GM12864 (cell line): ENCODE measurements at regions not wholly inside any gene's neighbourhood (a gene's known extent, or its start where the extent isn't known, plus 50 kb on each side); places are given as distances from the start of the nearest gene placed in this dataset.
A peak's percentile ranks its signal among the peaks of the same experiment; 100 is the strongest.

Source experiments
- DNase-seq: peaks from one replicate; pipeline ENCODE4 v3.0.0-alpha.2; 2011; ENCODE audit warnings: low read depth
- H3K4me3 ChIP-seq: 2 replicates; pipeline ENCODE4 v1.5.1; 2011; ENCODE audit warnings: mild to moderate bottlenecking, low read depth, low read length, control low read depth
- TF ChIP-seq, protein P1 (sequence below): IDR thresholded peaks from 2 replicates; pipeline ENCODE4 v1.5.1; 2011; ENCODE audit warnings: low read depth, mild to moderate bottlenecking, moderate library complexity, low read length, control low read depth, inconsistent platforms; ENCODE audit errors: missing control alignments

DNA sequence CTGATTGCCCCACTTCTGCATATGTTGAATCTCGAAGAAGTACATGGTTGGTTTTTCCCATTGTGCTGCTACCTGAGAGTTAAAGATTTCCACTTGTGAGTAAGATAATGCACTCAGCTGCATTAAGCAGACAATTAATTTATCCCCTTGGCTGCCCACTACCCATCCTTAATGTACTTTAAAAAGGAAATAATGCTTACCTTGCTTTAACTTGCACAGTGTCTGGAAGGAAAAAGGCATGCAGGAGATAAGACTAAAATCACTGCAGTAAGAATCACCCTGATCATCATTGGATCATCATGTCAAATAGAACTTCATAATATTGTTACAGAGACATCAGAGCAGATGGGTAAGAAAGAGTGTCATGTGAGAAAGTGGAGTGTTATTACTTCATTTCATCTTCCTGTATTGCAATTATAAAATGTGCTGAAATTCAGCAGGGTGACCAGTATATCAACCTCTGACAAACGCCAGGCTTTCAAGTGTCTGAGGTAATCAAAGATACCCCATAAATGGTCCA lies 207.3 kb upstream of the PIK3C3 start:
- DNase-seq, result no peak
- no peak overlapping the region for H3K4me3 ChIP-seq
- TF ChIP-seq, protein P1, sequence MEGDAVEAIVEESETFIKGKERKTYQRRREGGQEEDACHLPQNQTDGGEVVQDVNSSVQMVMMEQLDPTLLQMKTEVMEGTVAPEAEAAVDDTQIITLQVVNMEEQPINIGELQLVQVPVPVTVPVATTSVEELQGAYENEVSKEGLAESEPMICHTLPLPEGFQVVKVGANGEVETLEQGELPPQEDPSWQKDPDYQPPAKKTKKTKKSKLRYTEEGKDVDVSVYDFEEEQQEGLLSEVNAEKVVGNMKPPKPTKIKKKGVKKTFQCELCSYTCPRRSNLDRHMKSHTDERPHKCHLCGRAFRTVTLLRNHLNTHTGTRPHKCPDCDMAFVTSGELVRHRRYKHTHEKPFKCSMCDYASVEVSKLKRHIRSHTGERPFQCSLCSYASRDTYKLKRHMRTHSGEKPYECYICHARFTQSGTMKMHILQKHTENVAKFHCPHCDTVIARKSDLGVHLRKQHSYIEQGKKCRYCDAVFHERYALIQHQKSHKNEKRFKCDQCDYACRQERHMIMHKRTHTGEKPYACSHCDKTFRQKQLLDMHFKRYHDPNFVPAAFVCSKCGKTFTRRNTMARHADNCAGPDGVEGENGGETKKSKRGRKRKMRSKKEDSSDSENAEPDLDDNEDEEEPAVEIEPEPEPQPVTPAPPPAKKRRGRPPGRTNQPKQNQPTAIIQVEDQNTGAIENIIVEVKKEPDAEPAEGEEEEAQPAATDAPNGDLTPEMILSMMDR, result no peak

DNA sequence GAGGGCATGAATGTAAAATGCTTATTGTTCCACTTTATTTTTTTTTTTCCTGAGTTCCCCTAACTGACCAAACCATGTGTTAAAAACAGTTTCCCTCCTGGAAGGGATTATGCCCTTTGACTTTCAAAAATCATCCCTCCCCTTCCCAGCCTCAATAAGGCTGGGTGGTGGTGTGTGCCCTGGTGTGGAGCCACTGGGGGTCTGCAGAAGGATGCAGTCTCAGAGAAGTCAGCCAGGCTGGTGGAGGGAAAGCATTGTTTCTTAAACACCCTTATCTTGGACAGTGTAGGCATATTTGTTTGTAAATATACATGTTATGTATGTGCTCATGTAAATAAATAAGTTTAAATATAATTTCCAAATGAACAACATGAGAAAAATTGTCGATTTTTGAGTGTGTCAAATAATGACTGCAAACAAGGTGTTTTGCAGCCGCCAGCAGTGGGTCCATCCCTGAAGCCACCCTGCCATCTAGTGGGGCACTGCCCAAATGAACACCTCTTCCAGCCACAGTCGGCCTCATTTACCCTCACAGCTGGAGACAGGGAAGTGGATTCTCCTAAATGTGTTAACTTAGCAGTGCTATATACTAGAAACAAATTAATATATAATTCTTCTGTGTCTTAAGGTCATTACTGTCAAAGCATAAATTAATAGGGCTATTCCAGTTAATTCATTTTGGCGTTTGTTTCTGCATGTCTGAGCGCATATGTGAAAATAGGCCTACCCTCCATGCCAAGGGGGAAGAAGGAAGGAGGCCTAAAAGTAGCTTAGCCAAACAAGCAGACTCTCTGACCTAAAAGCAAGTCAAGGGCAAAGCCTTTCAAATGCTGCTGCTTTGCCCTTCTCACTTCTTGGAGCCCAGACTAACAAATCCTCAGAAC lies 209.6 kb upstream of the PIK3C3 start:
- H3K4me3 ChIP-seq, result no peak overlapping the region
- DNase-seq, result no peak
- TF ChIP-seq, protein P1, result peak; percentile 40

DNA sequence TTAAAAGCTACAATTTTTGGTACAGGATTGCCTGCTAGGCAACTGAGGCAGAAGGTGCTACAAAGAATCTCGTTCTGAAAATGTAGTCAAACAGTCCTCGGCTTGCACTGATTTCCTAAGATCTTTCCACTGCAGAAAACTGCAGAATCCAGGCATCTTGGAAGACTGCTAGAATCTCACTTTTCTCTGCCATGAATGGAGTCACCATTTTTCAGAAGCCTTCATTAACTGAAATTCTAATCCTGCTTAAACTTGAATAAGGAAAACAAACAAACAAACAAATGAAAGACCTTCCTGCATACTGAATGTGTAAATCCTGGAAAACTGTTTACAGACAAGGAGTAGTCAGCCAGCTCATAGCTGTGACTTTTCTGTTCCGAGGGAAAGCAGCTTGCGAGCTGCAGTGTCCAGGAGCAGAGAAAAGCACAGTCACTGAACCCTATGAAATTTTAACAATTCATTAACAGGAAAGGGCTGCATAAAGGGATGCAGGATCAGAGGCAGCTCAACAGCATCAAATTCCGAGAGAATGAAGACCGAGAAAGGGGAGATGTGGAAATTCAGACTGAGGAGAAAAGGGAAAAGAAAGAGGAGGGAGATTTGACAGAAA lies 210.5 kb upstream of the PIK3C3 start:
- TF ChIP-seq, protein P1, result no peak
- DNase-seq, result no peak
- H3K4me3 ChIP-seq, result no peak overlapping the region

DNA sequence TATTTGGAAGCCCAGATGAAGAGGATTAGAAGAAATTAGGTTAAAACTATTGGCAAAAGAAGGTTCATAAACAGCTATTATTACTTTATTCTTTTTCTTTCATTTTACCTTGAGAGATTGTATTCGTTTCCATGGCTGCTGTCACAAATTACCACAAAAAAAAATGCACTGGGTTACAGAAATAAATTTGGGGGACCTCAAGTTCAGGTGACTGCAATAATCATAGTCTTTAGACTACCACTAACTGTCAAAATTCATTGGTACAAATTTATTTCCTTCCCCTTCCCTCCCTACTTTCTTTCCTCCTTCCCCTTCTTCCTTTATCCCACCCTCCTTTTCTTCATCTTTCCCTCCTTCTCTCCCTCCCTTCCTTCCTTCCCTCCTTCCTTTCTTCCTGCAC lies 217.8 kb upstream of the PIK3C3 start:
- TF ChIP-seq, protein P1, result no peak
- DNase-seq, result no peak
- no peak overlapping the region for H3K4me3 ChIP-seq

DNA sequence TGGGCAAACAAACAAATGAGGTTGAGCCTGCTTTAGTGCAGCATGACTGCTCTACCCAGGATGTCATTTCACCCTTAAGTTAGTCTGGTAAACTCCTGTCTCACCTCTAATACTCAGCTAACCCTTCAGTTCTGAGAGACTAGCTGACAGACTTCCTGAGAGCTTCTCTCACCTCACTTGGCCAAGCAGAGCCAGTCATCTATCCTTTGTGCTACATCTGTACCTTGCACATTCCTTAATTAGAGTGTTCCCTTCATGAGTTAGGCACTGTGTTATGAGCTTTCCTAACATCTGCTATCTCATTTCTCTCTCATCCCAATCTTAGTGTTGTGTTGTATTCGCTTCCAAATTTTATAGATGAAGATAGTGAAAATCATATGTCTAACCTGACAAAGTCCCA lies 220.1 kb upstream of the PIK3C3 start:
- no peak overlapping the region for H3K4me3 ChIP-seq
- DNase-seq, result no peak
- TF ChIP-seq, protein P1, result no peak

DNA sequence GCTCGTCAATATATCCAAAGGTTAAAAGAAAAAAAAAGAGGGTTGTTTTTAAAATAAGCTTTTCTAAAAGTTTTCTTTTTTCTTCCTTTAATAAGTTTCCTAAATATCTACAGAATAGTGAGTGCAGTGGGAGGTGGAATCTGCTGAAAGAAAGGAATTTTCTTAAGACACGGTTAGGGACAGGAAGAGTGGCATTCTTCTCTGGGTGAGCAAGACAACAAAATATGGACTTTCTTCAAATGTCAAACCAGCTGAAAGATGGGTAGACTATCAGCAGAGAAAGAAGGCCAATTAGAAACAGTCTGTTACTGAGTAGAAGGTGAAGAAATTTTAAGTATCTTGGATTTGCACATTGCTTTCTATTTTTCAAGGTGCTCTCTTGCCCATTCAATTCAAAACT lies 222.7 kb upstream of the PIK3C3 start:
- DNase-seq, result no peak
- H3K4me3 ChIP-seq, result no peak overlapping the region
- TF ChIP-seq, protein P1, result no peak

DNA sequence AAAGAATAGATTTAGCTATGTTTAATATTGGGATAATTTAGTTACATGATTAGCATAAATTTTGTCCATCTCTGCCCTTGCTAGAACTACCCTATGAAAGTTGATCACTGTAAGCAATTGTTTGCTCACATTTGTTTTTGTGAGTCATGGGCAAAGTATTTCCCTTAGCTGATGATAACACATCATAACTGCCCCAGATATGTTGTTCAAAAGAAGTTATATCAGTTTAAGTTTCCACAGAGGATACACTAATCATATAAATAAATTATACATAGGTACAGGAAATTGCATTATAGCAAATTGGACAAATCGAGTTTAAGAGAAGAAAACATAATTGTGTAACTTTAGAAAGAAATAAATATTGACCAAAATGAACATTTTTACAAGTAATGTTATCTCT lies 223.2 kb upstream of the PIK3C3 start:
- H3K4me3 ChIP-seq, result no peak overlapping the region
- TF ChIP-seq, protein P1, result no peak
- DNase-seq, result no peak
